ENCODE measurements at regions not wholly inside any gene's neighbourhood (a gene's known extent, or its start where the extent isn't known, plus 50 kb on each side); places are given as distances from the start of the nearest gene placed in this dataset.

GRCh38 chr7:25891591-25891990 lies 260.4 kb upstream of the NFE2L3 start:
- no peak for DNase-seq
- ATAC-seq: no peak

DNA sequence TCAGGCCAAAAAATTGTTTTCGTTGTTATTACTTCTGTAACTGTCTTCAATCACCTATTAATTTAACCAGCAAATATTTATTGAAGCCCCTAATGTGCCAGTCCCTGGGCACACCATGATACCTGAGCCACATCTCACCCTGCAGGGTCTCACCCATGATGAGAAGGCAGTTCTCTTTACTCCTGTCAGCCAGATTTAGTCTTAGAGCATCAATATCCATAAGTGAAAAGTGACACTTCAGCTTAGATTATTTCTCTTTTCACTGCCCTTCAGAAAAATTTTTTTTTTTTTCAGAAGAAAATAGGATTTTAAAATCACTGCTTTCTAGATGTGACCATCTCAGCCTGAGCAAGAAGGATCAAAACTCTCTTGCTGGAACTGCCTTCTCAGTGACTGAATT lies 258.6 kb upstream of the NFE2L3 start:
- ATAC-seq: no peak

GRCh38 chr7:25894002-25894901 lies 257.7 kb upstream of the NFE2L3 start:
- peak; percentile 54 for ATAC-seq
- peak; percentile 25 for DNase-seq

More for the DNA sequence above, 258.6 kb upstream of the NFE2L3 start:
- no peak for DNase-seq

DNA sequence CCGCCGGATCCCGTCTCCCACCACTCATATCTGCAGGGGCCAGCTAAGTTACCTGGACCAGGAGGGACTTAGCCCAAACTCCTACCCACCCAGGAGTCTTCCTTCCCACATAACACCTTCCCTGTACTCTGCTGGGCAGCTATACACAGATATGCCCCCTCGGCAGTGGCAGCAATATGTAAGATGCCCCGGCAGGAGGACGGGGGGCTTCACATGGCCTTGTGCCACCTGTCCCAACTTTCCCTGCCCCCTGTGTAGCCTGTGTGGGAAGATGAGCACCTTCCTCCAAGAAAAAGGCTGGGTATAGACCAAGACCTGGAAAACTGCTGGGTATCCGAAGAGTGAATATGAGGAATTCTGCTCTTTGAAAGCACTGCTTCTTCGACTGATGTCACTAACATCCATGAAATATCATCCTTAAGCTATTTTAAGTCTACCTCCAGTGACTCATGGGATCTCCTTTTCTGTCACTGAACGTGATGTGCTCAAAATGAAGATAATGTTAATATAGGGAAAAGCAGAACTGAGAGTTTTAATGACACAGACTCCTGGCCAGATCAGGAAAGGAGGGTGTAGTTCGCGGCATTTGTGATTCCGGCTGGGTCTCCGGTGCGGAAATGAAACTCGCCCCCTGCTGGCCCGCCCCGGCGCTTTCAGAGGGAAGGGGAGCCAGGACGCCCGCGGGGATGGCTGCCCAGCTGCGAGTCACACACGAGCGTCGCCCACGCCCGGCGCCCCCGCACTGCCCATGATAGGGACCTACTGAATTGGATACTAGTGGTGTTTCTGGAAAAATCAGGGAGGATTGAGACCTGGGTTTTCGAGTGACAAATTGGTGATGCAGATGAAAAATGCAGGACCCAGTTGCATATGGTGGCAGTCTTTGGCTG lies 256.9 kb upstream of the NFE2L3 start:
- DNase-seq: peak; percentile 81
- peak; percentile 68 for ATAC-seq

DNA sequence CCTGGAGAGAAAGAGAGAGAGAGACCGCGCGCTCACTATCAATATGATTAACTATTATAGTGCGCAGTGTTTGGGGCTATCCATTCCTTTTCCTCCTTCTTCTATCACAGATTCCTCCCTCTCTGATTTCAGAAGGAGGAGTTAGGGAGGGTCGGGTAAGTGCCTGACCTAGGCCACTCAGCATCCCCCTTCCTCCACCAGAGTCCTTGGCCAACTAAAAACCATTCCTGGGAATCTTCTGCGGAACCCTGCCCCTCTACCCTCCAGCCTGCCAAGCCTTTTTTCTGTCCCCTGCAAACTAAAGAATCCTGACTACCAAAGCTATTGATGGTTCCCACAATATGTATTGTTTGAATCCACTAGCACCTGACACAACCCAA lies 256.2 kb upstream of the NFE2L3 start:
- no peak for DNase-seq
- peak; percentile 7 for ATAC-seq

- DNase-seq: no peak
- ATAC-seq: no peak
These were observed 254.7 kb upstream of the NFE2L3 start for GRCh38 chr7:25897261-25897782.

DNA sequence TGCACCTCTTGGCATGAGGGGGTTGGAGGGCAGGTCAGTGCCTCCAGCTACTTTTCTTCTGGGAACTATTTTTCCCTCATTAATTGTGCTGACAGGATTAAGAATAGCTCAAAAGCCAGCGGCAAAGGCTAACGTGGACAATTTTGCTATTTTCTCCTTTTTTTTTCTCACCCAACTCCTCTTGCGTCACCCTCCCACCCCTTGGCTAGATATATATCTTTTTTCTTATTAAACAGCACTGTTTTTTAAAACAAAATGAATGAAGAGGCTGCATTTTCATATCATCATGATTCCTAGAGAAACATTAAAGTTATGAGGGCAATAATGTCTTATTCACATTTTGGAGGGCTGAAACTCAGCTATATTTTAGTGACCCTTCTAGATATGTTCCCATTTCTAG lies 251.8 kb upstream of the NFE2L3 start:
- ATAC-seq: no peak
- no peak for DNase-seq

DNA sequence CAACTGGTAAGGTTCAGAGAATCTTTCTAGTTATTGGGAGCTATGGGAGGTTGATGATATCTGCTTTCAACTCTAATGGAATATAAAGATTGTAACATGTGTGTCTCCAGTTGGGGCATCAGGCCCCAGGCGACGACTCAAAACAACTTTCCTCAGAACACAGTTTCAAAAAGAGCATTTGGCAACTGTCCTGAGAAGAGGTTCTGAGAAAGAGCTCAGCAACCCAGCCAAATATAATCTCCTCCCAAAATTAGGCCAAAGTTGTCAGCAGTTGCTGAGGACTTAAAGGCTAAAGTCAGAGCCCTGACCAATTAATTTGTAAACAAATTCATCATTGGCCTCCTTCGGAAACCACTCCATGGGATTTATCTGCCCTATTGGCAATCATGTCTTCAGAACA lies 251.1 kb upstream of the NFE2L3 start:
- ATAC-seq (no peak), DNase-seq (no peak)

DNA sequence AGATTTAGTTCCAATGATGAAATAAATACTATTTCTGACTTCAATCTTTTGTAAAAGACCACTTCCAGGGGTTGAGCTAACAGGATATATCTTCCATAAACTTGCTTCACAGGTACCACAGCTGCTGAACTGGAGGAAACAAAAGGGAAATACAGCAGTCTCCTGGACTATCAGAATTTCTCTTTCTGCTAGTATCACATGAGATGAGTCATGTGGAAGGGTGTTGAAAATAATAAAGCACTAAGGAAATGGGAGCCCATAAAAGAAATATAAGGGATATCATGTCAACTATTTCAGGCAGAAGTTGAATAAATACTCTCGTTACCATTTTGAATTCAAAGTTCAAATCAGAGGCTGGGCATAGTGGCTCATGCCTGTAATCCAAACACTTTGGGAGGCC lies 250.3 kb upstream of the NFE2L3 start:
- ATAC-seq (no peak), DNase-seq (no peak)

GRCh38 chr7:25906003-25906402 lies 246.0 kb upstream of the NFE2L3 start:
- ATAC-seq: no peak
- no peak for DNase-seq

DNA sequence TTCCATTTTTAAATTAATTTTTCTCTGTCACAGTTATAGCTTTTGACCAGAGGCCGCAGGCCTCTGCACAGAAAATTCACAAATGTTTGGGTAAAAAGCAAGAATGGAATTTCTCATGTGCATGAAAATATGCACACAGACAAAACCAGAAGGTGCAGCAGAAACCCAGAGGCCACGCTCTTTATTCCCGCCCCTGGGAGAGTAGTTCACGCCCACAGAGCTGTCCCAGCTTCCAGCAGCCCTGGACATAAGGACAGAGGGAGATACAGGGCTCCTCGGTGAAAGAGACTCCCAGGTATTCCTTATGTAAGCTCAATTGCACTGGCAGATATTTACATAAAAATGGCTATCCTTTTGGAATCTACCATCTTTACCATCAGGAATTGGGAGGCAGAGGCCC lies 245.2 kb upstream of the NFE2L3 start:
- ATAC-seq (no peak), DNase-seq (no peak)

DNA sequence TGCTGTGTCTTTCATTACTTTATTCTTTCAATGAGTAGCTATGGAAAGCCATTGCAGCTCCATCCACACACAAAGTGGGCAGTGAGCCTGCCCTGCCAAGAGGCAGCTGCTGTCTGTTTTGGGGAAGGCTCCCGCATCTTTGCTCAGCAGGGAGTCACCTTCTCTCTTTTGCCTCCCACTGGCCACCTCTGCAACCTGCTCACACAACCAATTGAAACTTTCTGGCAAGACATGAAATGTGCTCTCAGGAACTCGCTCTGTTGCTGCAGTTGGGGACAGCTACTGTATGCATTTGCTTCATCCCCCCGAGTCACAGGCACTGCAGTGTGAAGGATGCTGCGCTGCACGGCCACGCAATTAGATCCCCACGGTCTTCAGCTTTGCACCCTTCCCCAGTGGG lies 244.8 kb upstream of the NFE2L3 start:
- DNase-seq (no peak), ATAC-seq (no peak)

- DNase-seq (no peak), ATAC-seq (no peak)
These were observed 244.3 kb upstream of the NFE2L3 start for GRCh38 chr7:25907731-25908130.

GRCh38 chr7:25908154-25908949 lies 243.6 kb upstream of the NFE2L3 start:
- no peak for DNase-seq
- ATAC-seq: peak; percentile 28

- no peak for ATAC-seq
- DNase-seq: no peak
These were observed 240.0 kb upstream of the NFE2L3 start for GRCh38 chr7:25911738-25912607.

DNA sequence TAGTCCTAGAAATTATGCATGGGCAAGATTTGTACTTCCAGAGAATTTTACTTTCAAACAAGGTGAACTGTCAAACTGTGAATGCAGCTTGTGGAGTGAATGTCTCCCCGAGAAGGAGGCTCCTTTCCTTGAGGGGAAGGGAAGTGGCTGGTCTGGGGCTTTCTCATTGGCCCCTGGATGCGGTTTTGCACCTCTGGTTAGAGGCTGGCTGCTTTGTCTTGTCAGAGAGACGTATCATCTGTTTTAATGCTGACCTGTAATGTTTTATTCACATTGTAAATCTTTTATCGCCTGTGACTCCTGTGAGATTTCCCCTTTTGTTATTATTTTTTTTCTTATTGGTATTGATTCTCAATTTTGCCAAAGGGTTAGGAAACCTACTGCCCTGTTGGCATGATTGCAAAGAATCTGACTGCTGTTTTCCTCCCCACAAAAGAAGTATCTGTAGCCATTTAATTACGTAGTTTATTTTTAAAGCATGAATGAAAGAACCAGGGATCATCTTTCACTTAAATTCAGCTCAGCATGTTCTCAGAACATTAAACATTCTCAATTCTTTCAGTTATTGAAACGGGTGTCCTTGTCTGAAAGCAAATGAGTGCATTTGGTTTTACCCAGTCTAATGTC lies 238.3 kb upstream of the NFE2L3 start:
- ATAC-seq (no peak), DNase-seq (no peak)

DNA sequence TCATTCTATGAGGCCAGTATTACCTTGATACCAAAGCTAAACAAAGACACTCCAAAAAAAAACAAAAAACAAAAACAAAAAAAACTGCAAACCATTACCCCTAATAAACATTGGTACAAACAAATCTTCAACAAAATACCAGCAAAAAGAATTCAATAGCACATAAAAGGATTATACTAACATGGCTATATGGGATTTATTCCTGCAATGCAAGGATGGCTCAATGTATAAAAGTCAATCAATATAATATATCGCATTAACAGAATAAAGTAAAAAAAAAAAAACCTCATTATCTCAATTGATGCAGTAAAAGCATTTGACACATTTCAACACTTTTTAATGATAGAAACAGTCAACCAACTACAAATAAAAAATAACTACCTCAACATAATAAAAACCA lies 233.3 kb upstream of the NFE2L3 start:
- no peak for ATAC-seq
- DNase-seq: no peak

DNA sequence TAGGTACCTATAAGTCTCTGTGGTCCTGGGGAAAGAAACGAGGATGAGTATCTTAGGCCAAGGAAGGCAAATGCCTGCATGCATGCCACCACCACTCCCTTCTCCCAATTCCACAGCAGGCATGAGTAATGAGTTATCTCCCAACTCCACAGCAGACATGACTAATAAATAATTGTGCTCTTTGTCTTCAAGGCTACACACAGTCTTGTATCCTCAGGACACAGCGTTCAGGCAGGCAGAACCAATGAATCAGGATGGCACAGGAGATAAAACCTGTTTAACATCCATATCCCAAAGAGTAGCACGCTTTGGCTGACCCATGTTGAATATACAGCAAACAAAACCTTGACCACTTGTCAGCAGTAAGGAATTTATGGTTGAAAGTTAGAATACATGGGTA lies 229.7 kb upstream of the NFE2L3 start:
- DNase-seq (no peak), ATAC-seq (no peak)

DNA sequence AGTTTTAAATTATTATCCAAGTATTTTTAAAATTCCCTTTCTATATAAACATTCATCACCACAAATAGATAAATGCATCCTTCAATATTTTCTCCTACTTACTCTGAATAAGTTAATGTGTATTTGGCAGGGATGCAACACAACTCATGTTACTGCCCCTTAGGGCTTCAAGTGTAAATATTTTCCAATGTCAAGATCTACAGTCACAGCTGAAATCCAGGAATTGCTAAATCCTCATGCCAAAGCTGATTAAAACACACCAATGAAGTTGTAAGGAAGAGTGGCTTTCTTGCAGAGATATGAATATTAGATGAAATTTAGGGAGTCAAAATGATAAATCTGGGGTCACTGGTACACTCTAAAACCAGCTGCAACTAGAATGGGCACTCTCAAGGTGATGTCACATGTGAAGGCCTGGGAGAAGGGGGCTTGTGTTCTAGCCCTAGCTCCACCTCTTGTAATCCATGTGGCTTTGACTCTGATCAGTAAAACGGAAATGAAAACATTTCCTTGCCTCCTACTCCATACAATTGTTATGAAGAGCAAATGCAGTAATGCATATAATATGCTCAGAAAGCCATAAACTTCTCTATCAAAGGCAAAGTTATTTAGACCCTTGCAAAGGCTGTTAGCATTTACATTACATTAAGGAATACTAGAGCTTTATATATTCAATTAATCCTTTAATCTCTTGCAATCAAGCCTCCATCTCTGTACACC lies 228.1 kb upstream of the NFE2L3 start:
- ATAC-seq (no peak), DNase-seq (no peak)

GRCh38 chr7:25926009-25926408 lies 226.0 kb upstream of the NFE2L3 start:
- DNase-seq: no peak

More at GRCh38 chr7:25926009-25926408, 226.0 kb upstream of the NFE2L3 start:
- ATAC-seq: no peak
